Karpas-422 (cell line): ENCODE measurements at regions not wholly inside any gene's neighbourhood (a gene's known extent, or its start where the extent isn't known, plus 50 kb on each side); places are given as distances from the start of the nearest gene placed in this dataset.

ENCODE experiments used
- DNase-seq: peaks from one replicate; pipeline ENCODE4 v3.0.0-alpha.2; 2015
- H2AFZ ChIP-seq: fragments of 200-600 bp; sonication (generic); 2 replicates; pipeline ENCODE4 v1.6.1; 2014; ENCODE audit warnings: antibody characterized with exemption, low read length, mixed read lengths
- H3K27ac ChIP-seq: fragments of 200-600 bp; sonication (generic); 2 replicates; pipeline ENCODE4 v1.5.1; 2014; ENCODE audit warnings: mild to moderate bottlenecking, low read length, moderate library complexity
- H3K27me3 ChIP-seq: fragments of 200-600 bp; sonication (generic); 2 replicates; pipeline ENCODE4 v1.6.1; 2014; ENCODE audit warnings: low read length, mixed read lengths
- H3K36me3 ChIP-seq: fragments of 200-600 bp; sonication (generic); 2 replicates; pipeline ENCODE4 v1.6.1; 2014; ENCODE audit warnings: low read length, mixed read lengths; ENCODE audit not compliant: insufficient read depth
- H3K4me1 ChIP-seq: fragments of 200-600 bp; sonication (generic); 2 replicates; pipeline ENCODE4 v1.6.1; 2014; ENCODE audit warnings: mild to moderate bottlenecking, low read length, mixed read lengths
- H3K4me2 ChIP-seq: fragments of 200-600 bp; sonication (generic); 2 replicates; pipeline ENCODE4 v1.6.1; 2014; ENCODE audit warnings: low read length, low read depth, mild to moderate bottlenecking; ENCODE audit not compliant: poor library complexity, severe bottlenecking
- H3K4me3 ChIP-seq: fragments of 200-600 bp; sonication (generic); 2 replicates; pipeline ENCODE4 v1.5.1; 2014; ENCODE audit warnings: mild to moderate bottlenecking, antibody characterized with exemption, low read length, mixed read lengths
- H3K79me2 ChIP-seq: fragments of 200-600 bp; sonication (generic); 2 replicates; pipeline ENCODE4 v1.6.1; 2014; ENCODE audit warnings: mild to moderate bottlenecking, low read length, mixed read lengths
- H3K9ac ChIP-seq: fragments of 200-600 bp; sonication (generic); 2 replicates; pipeline ENCODE4 v1.6.0; 2014; ENCODE audit warnings: low read length
- H3K9me2 ChIP-seq: fragments of 200-600 bp; sonication (generic), shearing (Covaris generic); replicated peaks from 2 replicates; pipeline ENCODE4 v1.6.0; 2014; ENCODE audit warnings: mild to moderate bottlenecking, low read length, moderate library complexity; ENCODE audit not compliant: insufficient read depth
- H3K9me3 ChIP-seq: fragments of 300-700, 200-600 bp; sonication (generic); 2 replicates; pipeline ENCODE4 v1.6.1; 2014; ENCODE audit warnings: low read length, mixed read lengths
- H4K20me1 ChIP-seq: fragments of 200-600 bp; sonication (generic); 2 replicates; pipeline ENCODE4 v1.6.1; 2014; ENCODE audit warnings: mild to moderate bottlenecking, antibody characterized with exemption, low read length, low read depth; ENCODE audit not compliant: insufficient read depth

DNA sequence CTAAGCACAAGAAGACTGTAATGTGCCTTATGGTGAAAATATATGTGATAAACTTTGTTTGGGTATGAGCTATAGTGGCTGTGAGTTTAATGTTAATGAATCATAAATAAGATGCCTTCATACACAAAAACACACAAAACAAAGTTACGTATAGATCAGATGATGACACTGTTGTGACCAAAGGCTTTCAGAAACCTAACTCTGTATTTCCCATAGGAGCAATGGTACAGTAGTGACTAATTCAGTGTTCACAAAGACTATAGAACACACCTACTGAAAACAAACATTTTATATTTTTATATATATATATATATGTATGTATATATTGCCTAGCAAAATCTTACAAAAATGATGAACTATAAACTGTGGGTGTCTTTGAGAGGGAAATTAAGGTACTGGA is 393.8 kb upstream of the DCN start:
- no peak for DNase-seq
- H2AFZ ChIP-seq: no peak overlapping the region
- H3K9me2 ChIP-seq: no peaks in the 10 kb centered on the region
- no peak overlapping the region for H3K4me3 ChIP-seq
- no peaks in the 10 kb centered on the region for H3K4me1 ChIP-seq
- H3K27me3 ChIP-seq: no peaks in the 10 kb centered on the region
- H3K79me2 ChIP-seq: no peaks in the 10 kb centered on the region
- H3K4me2 ChIP-seq: no peak overlapping the region
- H4K20me1 ChIP-seq: no peaks in the 10 kb centered on the region
- no peak overlapping the region for H3K9ac ChIP-seq
- no peak overlapping the region for H3K27ac ChIP-seq
- no peaks in the 10 kb centered on the region for H3K36me3 ChIP-seq
- no peaks in the 10 kb centered on the region for H3K9me3 ChIP-seq

DNA sequence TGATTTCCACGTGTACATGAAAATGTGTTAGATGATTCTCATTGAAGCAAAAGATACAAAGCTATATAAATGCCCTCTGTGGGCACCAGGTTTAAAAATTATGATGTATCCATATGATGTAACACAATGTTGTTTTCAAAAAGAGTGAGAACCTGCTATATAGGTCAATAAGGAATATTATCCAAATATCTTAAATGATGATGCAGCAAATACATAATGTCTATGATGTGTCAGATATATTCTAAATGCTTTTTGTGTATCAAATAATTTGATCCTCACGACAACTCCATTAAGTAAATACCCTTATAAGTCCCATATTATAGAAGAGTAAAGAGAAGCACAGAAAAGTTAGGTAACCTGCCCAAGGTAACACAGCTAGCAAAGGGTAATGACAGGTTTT is 393.0 kb upstream of the DCN start:
- no peaks in the 10 kb centered on the region for H3K9me2 ChIP-seq
- H2AFZ ChIP-seq: no peak overlapping the region
- no peak overlapping the region for H3K27ac ChIP-seq

DNA sequence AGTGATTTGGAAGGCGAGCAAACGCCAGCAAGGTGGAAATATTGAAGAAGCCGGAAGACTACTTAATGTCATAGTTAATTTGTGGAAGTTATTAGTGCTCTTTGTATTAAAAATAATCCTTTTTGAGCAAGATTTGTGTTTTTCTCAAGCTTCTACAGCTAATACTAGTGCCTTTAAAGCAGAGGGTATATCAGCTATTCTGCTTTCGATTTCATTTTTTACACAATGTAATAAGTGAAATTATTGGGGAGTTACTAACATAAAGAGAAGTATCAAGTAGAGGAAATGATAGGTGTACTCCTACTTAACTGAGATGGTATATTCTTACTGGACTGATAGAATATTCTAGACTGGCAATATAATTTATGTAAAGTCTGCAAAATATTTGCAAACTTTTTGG is 392.4 kb upstream of the DCN start:
- no peak for DNase-seq
- H2AFZ ChIP-seq: no peak overlapping the region
- H3K27me3 ChIP-seq: no peaks in the 10 kb centered on the region
- no peak overlapping the region for H3K9ac ChIP-seq
- no peaks in the 10 kb centered on the region for H3K9me3 ChIP-seq
- no peaks in the 10 kb centered on the region for H3K36me3 ChIP-seq
- H4K20me1 ChIP-seq: no peaks in the 10 kb centered on the region
- H3K27ac ChIP-seq: no peak overlapping the region
- H3K4me2 ChIP-seq: no peak overlapping the region
- H3K4me1 ChIP-seq: no peaks in the 10 kb centered on the region
- H3K9me2 ChIP-seq: no peaks in the 10 kb centered on the region
- H3K79me2 ChIP-seq: no peaks in the 10 kb centered on the region
- no peak overlapping the region for H3K4me3 ChIP-seq

More for the DNA sequence above, 393.0 kb upstream of the DCN start:
- Histone ChIP-seq H4K20me1 (no peaks in the 10 kb centered on the region), H3K4me1 (no peaks in the 10 kb centered on the region), H3K9ac (no peak overlapping the region), H3K36me3 (no peaks in the 10 kb centered on the region), H3K79me2 (no peaks in the 10 kb centered on the region), H3K4me2 (no peak overlapping the region), H3K4me3 (no peak overlapping the region), H3K27me3 (no peaks in the 10 kb centered on the region), H3K9me3 (no peaks in the 10 kb centered on the region)
- no peak for DNase-seq

DNA sequence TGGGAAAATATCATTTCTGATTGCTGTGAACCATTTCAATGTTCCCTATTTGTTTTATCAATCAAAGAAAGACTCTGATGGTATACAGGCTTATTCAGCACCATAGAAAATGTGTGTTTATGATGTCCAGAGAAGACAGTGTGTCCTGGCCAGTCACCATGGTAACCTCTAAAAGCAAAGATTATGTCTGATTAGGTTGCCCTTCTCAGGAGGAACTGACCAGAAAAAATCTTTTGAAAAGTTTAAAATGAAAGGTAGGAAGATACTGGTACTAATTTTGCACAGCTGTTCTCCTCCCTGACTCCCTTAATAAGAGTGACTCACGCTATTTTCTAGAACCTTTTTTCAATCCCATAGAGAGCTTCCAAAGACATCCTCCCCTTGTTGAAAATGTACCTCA is 391.8 kb upstream of the DCN start:
- H3K36me3 ChIP-seq: no peaks in the 10 kb centered on the region
- H4K20me1 ChIP-seq: no peaks in the 10 kb centered on the region
- H3K9ac ChIP-seq: no peak overlapping the region
- no peaks in the 10 kb centered on the region for H3K79me2 ChIP-seq
- no peak overlapping the region for H3K27ac ChIP-seq
- no peak for DNase-seq
- H3K27me3 ChIP-seq: no peaks in the 10 kb centered on the region
- no peak overlapping the region for H3K4me2 ChIP-seq
- no peaks in the 10 kb centered on the region for H3K9me2 ChIP-seq
- no peaks in the 10 kb centered on the region for H3K4me1 ChIP-seq
- H2AFZ ChIP-seq: no peak overlapping the region
- H3K9me3 ChIP-seq: no peaks in the 10 kb centered on the region
- H3K4me3 ChIP-seq: no peak overlapping the region

DNA sequence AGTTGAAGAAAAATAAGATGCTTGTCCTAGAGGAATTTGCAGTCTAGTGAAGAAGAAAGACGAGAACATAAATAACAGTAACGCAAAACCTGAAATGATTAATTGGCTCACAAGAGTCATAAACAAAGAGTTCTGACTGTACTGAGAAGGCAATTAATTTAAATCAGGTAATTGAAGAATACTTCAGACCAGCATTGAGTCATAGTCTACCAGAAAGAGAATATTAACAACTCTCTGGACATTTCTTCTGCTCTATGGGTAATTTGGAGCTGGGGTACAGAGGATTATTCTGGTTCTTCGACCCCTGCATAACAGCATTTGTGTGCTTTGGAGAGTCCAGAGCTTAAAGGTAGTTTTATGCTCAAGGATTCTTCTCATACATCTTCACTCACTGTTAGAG is 390.3 kb upstream of the DCN start:
- no peak overlapping the region for H3K9ac ChIP-seq
- H3K79me2 ChIP-seq: no peaks in the 10 kb centered on the region

DNA sequence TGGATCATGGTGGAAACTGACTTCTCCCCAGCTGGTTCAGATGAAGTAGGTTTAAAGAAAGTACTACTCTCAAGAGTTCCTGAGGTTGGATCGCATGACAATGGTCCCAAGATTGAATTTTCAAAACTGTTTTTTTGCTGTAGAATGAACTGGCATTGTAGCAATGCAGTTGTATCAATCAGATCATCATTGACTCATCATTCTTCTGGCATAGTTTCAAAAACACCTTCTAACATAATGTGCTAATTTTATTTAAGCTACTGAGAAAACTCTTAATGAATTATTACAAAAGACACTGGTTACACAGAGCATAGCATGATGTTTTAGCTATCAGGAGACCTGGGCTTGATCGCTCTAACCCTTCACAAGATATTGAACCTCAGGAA is 384.5 kb upstream of the DCN start:
- Histone ChIP-seq H3K9me3 (no peaks in the 10 kb centered on the region), H3K36me3 (no peaks in the 10 kb centered on the region), H4K20me1 (no peaks in the 10 kb centered on the region), H3K4me3 (no peak overlapping the region), H3K27ac (no peak overlapping the region), H3K79me2 (no peaks in the 10 kb centered on the region), H3K9me2 (no peaks in the 10 kb centered on the region), H2AFZ (no peak overlapping the region), H3K9ac (no peak overlapping the region), H3K4me1 (no peaks in the 10 kb centered on the region), H3K27me3 (no peaks in the 10 kb centered on the region), H3K4me2 (no peak overlapping the region)
- DNase-seq: no peak

More for the DNA sequence above, 390.3 kb upstream of the DCN start:
- H3K27ac ChIP-seq: no peak overlapping the region
- H4K20me1 ChIP-seq: no peaks in the 10 kb centered on the region
- no peaks in the 10 kb centered on the region for H3K9me3 ChIP-seq
- no peak overlapping the region for H3K4me2 ChIP-seq
- no peaks in the 10 kb centered on the region for H3K36me3 ChIP-seq
- no peak overlapping the region for H3K4me3 ChIP-seq
- no peak overlapping the region for H2AFZ ChIP-seq
- H3K27me3 ChIP-seq: no peaks in the 10 kb centered on the region
- no peaks in the 10 kb centered on the region for H3K9me2 ChIP-seq
- no peak for DNase-seq
- H3K4me1 ChIP-seq: no peaks in the 10 kb centered on the region

DNA sequence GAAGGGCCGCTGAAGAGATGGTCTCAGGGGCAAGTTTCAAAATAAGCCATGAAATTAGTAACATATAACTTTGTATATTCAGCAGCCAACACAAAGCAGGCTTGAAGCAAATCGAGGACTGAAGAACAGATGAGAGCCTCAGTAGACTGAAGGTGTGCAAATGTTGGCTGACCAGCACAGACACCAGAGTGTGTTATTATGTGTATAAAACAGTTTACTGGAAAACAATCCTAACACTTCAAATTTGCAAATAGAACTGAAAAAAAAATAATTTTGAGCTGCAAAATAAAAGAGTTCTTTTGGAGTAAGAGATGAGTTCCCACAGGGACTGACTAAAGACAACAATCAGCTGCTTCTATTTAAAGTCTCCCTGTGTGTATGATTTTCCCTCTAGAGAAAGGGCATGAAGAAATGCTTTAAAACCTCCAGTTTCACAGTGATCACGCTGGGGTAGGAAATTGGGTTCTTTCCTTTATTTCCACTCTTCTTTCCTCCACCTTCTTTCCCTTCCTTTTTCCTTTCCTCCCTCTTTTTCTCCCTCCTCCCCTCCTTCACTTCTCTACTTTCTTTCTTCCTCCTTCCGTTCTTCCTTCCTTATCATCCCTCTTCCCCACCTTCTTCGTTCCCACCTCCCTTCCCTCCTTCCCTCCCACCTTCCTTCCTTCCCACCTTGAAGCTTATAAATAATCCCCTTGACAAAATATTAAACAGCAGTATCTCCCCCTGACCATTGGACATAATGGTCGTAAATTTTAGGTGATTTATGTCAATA is 383.9 kb upstream of the DCN start:
- Histone ChIP-seq H3K36me3 (no peaks in the 10 kb centered on the region), H3K27ac (no peak overlapping the region), H3K9ac (no peak overlapping the region), H2AFZ (no peak overlapping the region), H3K27me3 (no peaks in the 10 kb centered on the region), H4K20me1 (no peaks in the 10 kb centered on the region), H3K79me2 (no peaks in the 10 kb centered on the region), H3K9me2 (no peaks in the 10 kb centered on the region), H3K4me3 (no peak overlapping the region), H3K9me3 (no peaks in the 10 kb centered on the region), H3K4me1 (no peaks in the 10 kb centered on the region), H3K4me2 (no peak overlapping the region)
- DNase-seq: no peak

DNA sequence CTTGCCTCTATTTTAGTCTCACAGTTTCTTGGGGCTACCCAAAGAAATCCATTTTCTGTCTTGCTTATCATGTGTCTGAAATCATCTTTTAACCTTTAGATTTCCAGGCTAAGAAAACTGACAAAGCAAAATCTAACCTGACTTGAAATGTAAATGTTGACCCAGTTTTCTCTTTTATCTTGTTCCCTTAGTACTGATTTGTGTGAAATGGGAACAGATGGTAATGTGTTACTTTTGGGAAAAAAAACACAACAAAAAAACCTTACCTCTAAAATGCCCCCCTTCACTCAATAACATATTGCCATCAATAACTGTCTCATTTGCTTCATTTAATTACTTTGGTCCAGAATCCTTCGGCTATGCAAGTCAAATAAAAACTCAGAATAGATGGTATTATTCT is 383.2 kb upstream of the DCN start:
- H4K20me1 ChIP-seq: no peaks in the 10 kb centered on the region
- H3K27ac ChIP-seq: no peak overlapping the region
- H3K9me2 ChIP-seq: no peaks in the 10 kb centered on the region
- H3K36me3 ChIP-seq: no peaks in the 10 kb centered on the region
- no peak for DNase-seq
- H3K79me2 ChIP-seq: no peaks in the 10 kb centered on the region
- H2AFZ ChIP-seq: no peak overlapping the region
- H3K4me1 ChIP-seq: no peaks in the 10 kb centered on the region
- no peak overlapping the region for H3K9ac ChIP-seq
- H3K9me3 ChIP-seq: no peaks in the 10 kb centered on the region
- no peaks in the 10 kb centered on the region for H3K27me3 ChIP-seq
- no peak overlapping the region for H3K4me2 ChIP-seq
- H3K4me3 ChIP-seq: no peak overlapping the region
